Transverse colon (tissue), 4 donors: ENCODE measurements at regions not wholly inside any gene's neighbourhood (a gene's known extent, or its start where the extent isn't known, plus 50 kb on each side); places are given as distances from the start of the nearest gene placed in this dataset.

Experiments
- DNase-seq: peaks from one replicate; pipeline ENCODE4 v3.0.0-alpha.2; 2019
- H3K27ac ChIP-seq, 4 donors: fragments of 200-600 bp; sonication (generic); 2 replicates each; pipeline ENCODE4 v1.5.1; 2016 to 2018; ENCODE audit warnings: inconsistent platforms in 4 of 4
- H3K27me3 ChIP-seq: fragments of 200-600 bp; sonication (generic); 2 replicates; pipeline ENCODE4 v1.5.1; 2017; ENCODE audit warnings: inconsistent platforms
- H3K36me3 ChIP-seq, 4 donors: fragments of 200-600 bp; sonication (generic); 2 replicates each; pipeline ENCODE4 v1.5.1; 2017 to 2019; ENCODE audit warnings: inconsistent platforms in 4 of 4
- H3K4me1 ChIP-seq, 4 donors: fragments of 200-600 bp; sonication (generic); 2 replicates each; pipeline ENCODE4 v1.5.1; 2017 to 2020; ENCODE audit warnings: inconsistent platforms in 4 of 4
- H3K4me3 ChIP-seq, 4 donors: fragments of 200-600 bp; sonication (generic); 1 replicate in 1 of 4; 2 replicates in 3 of 4; pipeline versions ENCODE4 v1.5.1 to v1.6.1; 2017 to 2019; ENCODE audit warnings: inconsistent platforms in 4 of 4
- H3K9me3 ChIP-seq, 2 donors: fragments of 200-600 bp; sonication (generic); 2 replicates each; pipeline ENCODE4 v1.5.1; 2017 to 2019; ENCODE audit warnings: inconsistent platforms in 2 of 2
- EP300 ChIP-seq: sonication (generic); formaldehyde crosslinking; IDR thresholded peaks from one replicate; pipeline ENCODE4 v1.6.1; 2017; ENCODE audit warnings: antibody characterized with exemption, low read depth
- POLR2A ChIP-seq: fragments of 450-650 bp; IDR thresholded peaks from one replicate; pipeline ENCODE4 v1.6.1; 2016; ENCODE audit warnings: antibody characterized with exemption, mild to moderate bottlenecking, moderate library complexity
- POLR2AphosphoS5 ChIP-seq, 3 donors: sonication (generic); formaldehyde crosslinking; IDR thresholded peaks; one replicate each; pipeline ENCODE4 v1.6.1; 2016; ENCODE audit warnings: antibody characterized with exemption in 3 of 3
- WGBS, 2 donors: methylation state at CpG; one replicate each; pipeline ENCODE4 v1.1.5; 2018; ENCODE audit warnings: low coverage in 1 of 2; 5-methylcytosine and 5-hydroxymethylcytosine counted together
- in situ Hi-C, 4 donors: fragments of 200-750 bp; cut with MboI; loops; one replicate each; pipeline versions ENCODE4 v1.15.0 to v1.15.1; 2017; ENCODE audit warnings: low sequenced_read_pairs in 3 of 4, low pct_ligation_motif_present in 1 of 4, low pct_unique_long_range_greater_than_20kb in 1 of 4
- intact Hi-C: fragments of 100-400 bp; cut with DNase I; formaldehyde crosslinking; loops from one replicate; pipeline ENCODE4 v1.15.1; 2023; ENCODE audit warnings: low total_unique reads
- TF ChIP-seq, protein P1 (sequence below), 5 experiments: fragments of 200-600 bp in 3 of 5; fragments of 450-650 bp in 2 of 5; sonication (generic) in 3 of 5; IDR thresholded peaks; 1 replicate in 2 of 5; 2 replicates in 3 of 5; pipeline ENCODE4 v1.5.1; 2016 to 2017; ENCODE audit warnings: antibody characterized with exemption in 5 of 5, inconsistent platforms in 3 of 5, mild to moderate bottlenecking in 2 of 5, moderate library complexity in 1 of 5

DNA sequence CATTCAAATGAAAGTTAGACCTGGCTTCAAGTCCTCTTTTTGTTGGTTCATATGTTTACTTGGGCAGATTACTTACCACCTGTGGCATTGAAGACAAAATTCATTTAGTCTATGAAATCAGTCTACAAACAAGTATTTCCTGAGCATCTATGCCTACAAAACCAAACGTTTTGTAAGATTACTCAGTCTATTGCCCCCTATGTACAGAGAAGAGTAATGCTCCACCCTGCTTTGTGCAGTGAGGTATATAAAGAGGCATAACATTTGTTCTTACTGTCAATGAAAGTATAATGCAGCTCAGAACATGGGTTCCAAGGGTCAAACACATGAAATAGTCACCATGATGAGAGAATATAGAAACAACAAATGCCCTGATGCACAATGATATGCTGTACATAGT lies 580.7 kb downstream of the KIF4B start:
- TF ChIP-seq, protein P1, sequence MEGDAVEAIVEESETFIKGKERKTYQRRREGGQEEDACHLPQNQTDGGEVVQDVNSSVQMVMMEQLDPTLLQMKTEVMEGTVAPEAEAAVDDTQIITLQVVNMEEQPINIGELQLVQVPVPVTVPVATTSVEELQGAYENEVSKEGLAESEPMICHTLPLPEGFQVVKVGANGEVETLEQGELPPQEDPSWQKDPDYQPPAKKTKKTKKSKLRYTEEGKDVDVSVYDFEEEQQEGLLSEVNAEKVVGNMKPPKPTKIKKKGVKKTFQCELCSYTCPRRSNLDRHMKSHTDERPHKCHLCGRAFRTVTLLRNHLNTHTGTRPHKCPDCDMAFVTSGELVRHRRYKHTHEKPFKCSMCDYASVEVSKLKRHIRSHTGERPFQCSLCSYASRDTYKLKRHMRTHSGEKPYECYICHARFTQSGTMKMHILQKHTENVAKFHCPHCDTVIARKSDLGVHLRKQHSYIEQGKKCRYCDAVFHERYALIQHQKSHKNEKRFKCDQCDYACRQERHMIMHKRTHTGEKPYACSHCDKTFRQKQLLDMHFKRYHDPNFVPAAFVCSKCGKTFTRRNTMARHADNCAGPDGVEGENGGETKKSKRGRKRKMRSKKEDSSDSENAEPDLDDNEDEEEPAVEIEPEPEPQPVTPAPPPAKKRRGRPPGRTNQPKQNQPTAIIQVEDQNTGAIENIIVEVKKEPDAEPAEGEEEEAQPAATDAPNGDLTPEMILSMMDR (IDR thresholded peaks at IDR 0.05): no peak
- TF ChIP-seq POLR2A (no peak), EP300 (no peak), POLR2AphosphoS5 (IDR thresholded peaks at IDR 0.05) (no peak)
- no peaks in the 10 kb centered on the region for H3K36me3 ChIP-seq
- no peaks in the 10 kb centered on the region for H3K27me3 ChIP-seq
- in situ Hi-C loops: no loop called here
- H3K27ac ChIP-seq: no peak overlapping the region
- WGBS, 2 donors: 0 to 4% methylated on average over 1 of the region's 1 CpG
- H3K4me3 ChIP-seq: no peak overlapping the region
- H3K4me1 ChIP-seq: no peaks in the 10 kb centered on the region
- no peaks in the 10 kb centered on the region for H3K9me3 ChIP-seq
- DNase-seq: no peak
- intact Hi-C loops: no loop called here

DNA sequence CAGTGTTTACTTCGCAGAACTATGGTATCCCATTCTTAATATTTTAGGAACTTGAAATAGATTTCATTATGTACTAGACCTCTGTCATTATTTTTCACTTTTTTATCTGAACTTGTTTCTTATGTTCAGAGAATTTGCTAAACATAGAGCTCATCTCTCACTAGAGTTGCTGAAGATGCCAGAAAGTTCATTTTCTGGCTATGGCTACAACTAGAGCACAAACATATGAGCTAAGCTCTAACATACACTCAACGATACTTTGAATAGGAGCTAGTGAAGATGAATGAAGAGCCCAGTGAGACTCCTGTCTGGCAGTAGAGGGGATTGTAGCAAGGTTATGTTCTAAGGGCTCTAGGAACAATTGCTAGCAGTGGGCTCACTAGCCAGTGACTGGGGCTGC lies 582.2 kb downstream of the KIF4B start:
- no peaks in the 10 kb centered on the region for H3K4me1 ChIP-seq
- no peak overlapping the region for H3K27ac ChIP-seq
- no peak overlapping the region for H3K4me3 ChIP-seq
- no peaks in the 10 kb centered on the region for H3K36me3 ChIP-seq
- WGBS, 2 donors: 87 to 89% methylated on average over 1 to 2 of the region's 2 CpGs
- H3K27me3 ChIP-seq: no peaks in the 10 kb centered on the region
- no peak for DNase-seq
- no peaks in the 10 kb centered on the region for H3K9me3 ChIP-seq
- intact Hi-C loops (no loop called here), in situ Hi-C loops (no loop called here)
- TF ChIP-seq, protein P1 (IDR thresholded peaks at IDR 0.05): no peak
- TF ChIP-seq POLR2A (no peak), EP300 (no peak), POLR2AphosphoS5 (IDR thresholded peaks at IDR 0.05) (no peak)

DNA sequence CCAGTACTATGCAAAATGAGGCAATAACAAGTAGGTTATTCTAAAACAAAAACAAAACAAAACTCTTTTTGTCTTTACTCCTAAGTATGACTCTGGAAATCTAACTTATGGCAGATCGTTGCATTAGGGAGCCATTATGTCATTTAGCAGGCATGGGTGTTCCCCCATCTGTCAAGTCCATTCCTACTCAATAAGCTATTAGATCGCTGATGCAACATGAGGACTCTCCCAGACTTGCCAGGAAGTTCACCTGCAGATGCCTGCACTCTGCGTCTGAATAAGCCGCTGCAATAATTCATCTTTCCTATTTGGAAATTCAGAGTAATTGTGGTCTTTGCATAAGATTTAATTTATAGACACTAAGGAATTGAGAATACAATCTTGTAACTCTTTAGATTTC lies 585.0 kb downstream of the KIF4B start:
- intact Hi-C loops: no loop called here

DNA sequence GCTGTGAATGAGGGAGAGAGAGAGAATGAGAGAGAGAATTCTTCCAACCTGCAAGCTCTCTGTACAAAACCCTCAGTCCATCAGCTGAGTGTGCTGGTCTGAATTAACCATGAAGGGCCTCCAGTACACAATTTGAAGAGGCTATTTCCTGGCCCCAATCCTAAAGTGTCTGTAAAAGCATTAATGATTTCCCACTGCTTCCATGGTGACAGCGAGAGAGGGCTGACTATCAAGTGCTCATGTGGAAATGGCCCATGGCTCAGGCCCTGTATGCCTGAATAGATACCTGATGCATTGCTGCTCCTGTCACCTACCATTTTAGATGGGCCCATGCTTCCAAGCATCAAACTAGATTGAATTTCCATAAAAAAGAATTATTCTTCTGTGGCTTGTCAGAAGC lies 592.4 kb downstream of the KIF4B start:
- WGBS, 2 donors: 67% methylated on average over 1 of the region's 1 CpG; no CpG with 5 or more reads in 1 of the 2 donors
- no peaks in the 10 kb centered on the region for H3K9me3 ChIP-seq
- H3K4me3 ChIP-seq: no peak overlapping the region
- H3K36me3 ChIP-seq: no peaks in the 10 kb centered on the region
- H3K4me1 ChIP-seq: no peaks in the 10 kb centered on the region
- H3K27ac ChIP-seq: no peak overlapping the region
- in situ Hi-C loops: no loop called here
- DNase-seq: no peak
- TF ChIP-seq, protein P1 (IDR thresholded peaks at IDR 0.05): no peak
- no peak for TF ChIP-seq POLR2AphosphoS5 (IDR thresholded peaks at IDR 0.05)
- TF ChIP-seq POLR2A: no peak
- no peak for TF ChIP-seq EP300
- no peaks in the 10 kb centered on the region for H3K27me3 ChIP-seq
- intact Hi-C loops: no loop called here

More for the DNA sequence above, 585.0 kb downstream of the KIF4B start:
- TF ChIP-seq EP300: no peak
- TF ChIP-seq POLR2A: no peak
- TF ChIP-seq POLR2AphosphoS5 (IDR thresholded peaks at IDR 0.05): no peak
- TF ChIP-seq, protein P1 (IDR thresholded peaks at IDR 0.05): no peak
- H3K36me3 ChIP-seq: no peaks in the 10 kb centered on the region
- DNase-seq: no peak
- in situ Hi-C loops: no loop called here
- no peak overlapping the region for H3K27ac ChIP-seq
- H3K4me3 ChIP-seq: no peak overlapping the region
- H3K9me3 ChIP-seq: no peaks in the 10 kb centered on the region
- H3K4me1 ChIP-seq: no peaks in the 10 kb centered on the region
- H3K27me3 ChIP-seq: no peaks in the 10 kb centered on the region
- 74 to 75% methylated on average over 2 to 4 of the region's 4 CpGs for WGBS, 2 donors
